Astrocyte of the cerebellum (primary cell): ENCODE measurements at regions not wholly inside any gene's neighbourhood (a gene's known extent, or its start where the extent isn't known, plus 50 kb on each side); places are given as distances from the start of the nearest gene placed in this dataset.

Experiments used
- DNase-seq: peaks from one replicate; pipeline ENCODE4 v3.0.0-alpha.2; 2011; ENCODE audit warnings: low read depth
- H3K4me3 ChIP-seq: 2 replicates; pipeline ENCODE4 v1.5.1; 2011; ENCODE audit warnings: mild to moderate bottlenecking, low read depth, low read length, moderate library complexity
- CTCF ChIP-seq: IDR thresholded peaks from 2 replicates; pipeline ENCODE4 v1.5.1; 2012; ENCODE audit warnings: low read length, low read depth, moderate library complexity, mild to moderate bottlenecking; ENCODE audit errors: missing control alignments
- in situ Hi-C: cut with HindIII; loops from 2 replicates; pipeline ENCODE4 v1.10.0; 2017; ENCODE audit warnings: low sequenced_read_pairs

GRCh38 chrX:33989936-33990335 lies 142.2 kb downstream of the FAM47A start:
- no peak for DNase-seq
- H3K4me3 ChIP-seq: no peak overlapping the region
- in situ Hi-C loops: no loop called here
- no peak for TF ChIP-seq CTCF

- DNase-seq: no peak
- TF ChIP-seq CTCF: no peak
- in situ Hi-C loops: no loop called here
- no peak overlapping the region for H3K4me3 ChIP-seq
These were observed 144.7 kb downstream of the FAM47A start for GRCh38 chrX:33987458-33987857.

GRCh38 chrX:33974676-33975075 lies 157.4 kb downstream of the FAM47A start:
- no peak for DNase-seq
- H3K4me3 ChIP-seq: no peak overlapping the region
- in situ Hi-C loops: no loop called here
- TF ChIP-seq CTCF: no peak

GRCh38 chrX:33970028-33970967 lies 161.8 kb downstream of the FAM47A start:
- TF ChIP-seq CTCF: no peak
- no peak for DNase-seq
- in situ Hi-C loops: no loop called here
- no peak overlapping the region for H3K4me3 ChIP-seq

GRCh38 chrX:33969105-33969504 lies 163.0 kb downstream of the FAM47A start:
- H3K4me3 ChIP-seq: no peak overlapping the region
- no peak for TF ChIP-seq CTCF
- DNase-seq: no peak
- in situ Hi-C loops: no loop called here

GRCh38 chrX:33968611-33969010 lies 163.5 kb downstream of the FAM47A start:
- in situ Hi-C loops: no loop called here
- DNase-seq: no peak
- TF ChIP-seq CTCF: no peak
- no peak overlapping the region for H3K4me3 ChIP-seq
